Islet of Langerhans (tissue), 1 donor: ENCODE measurements at regions not wholly inside any gene's neighbourhood (a gene's known extent, or its start where the extent isn't known, plus 50 kb on each side); places are given as distances from the start of the nearest gene placed in this dataset.

Experiments used
- FAIRE-seq: peaks from one replicate; lab custom pipeline; 2011; peaks lifted over from hg19 to GRCh38; lab: Jason Lieb, UNC

DNA sequence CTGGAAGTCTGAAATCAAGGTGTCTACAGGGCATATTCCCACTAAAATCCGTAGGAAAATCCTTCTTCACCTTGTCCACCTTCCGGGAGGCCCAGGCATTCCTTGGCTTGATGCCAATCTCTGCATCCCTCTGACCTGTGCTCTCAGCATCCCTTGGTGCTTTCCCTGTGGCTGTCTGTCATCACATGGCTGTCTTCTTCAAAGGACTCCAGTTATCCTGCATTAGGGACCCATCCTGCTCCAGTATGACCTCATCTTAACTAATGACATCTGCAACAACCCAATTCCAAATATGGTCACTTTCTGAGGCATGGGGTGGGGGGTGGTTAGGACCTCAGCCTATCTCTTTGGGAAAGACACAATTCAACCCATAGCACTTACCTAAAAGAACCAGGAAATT is 423.8 kb downstream of the IRS2 start:
- FAIRE-seq, result no peak

GRCh38 chr13:109361562-109362289 is 424.7 kb downstream of the IRS2 start:
- FAIRE-seq, result no peak

GRCh38 chr13:109357751-109358471 is 428.5 kb downstream of the IRS2 start:
- FAIRE-seq, result no peak

DNA sequence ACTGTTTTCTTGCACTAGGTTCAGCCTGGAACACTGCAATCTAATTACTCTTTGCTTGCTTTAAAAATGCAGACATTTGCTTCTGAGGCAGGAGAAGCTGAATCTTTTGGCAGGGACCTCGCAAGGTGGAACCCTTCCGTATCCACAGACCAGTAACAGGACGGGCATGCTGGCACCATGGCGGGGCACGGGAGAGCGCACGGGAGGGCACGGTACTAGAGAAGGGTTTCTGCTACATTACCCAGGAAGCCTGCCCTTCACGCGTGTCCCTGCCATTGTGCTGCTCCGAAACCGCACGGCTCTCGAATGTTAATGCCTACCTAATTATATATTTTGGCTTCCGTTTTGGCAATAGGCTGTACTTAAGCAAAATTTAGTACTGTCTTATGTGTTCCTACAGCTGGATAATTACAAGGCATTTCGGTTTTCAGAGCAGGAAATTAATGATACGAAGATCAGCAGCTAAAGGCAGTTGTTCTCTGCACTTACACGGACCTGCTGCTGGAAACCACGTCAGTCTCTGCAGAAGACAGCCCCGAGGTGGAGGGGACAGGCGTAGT is 430.4 kb downstream of the IRS2 start:
- no peak for FAIRE-seq

DNA sequence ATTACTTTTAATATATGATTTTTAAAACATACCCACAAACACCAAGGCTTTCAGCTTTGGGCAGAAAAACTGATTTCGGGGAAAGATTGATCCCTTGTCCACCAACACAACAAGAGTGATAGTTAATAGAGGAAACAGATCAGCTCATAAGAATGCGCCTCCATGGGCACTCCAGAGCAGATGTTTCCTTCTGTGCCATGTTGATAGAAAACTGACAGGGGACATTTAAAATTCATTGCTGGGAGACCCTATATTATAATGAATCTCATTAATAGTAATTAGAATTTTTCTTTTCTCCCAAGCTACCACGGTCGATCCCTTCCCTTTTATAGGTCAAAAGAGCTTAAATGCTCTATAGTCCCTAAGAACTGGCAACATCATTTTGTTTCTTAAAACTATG is 431.2 kb downstream of the IRS2 start:
- no peak for FAIRE-seq

- FAIRE-seq, result no peak
Measured at GRCh38 chr13:109351236-109351635, 435.1 kb downstream of the IRS2 start.

DNA sequence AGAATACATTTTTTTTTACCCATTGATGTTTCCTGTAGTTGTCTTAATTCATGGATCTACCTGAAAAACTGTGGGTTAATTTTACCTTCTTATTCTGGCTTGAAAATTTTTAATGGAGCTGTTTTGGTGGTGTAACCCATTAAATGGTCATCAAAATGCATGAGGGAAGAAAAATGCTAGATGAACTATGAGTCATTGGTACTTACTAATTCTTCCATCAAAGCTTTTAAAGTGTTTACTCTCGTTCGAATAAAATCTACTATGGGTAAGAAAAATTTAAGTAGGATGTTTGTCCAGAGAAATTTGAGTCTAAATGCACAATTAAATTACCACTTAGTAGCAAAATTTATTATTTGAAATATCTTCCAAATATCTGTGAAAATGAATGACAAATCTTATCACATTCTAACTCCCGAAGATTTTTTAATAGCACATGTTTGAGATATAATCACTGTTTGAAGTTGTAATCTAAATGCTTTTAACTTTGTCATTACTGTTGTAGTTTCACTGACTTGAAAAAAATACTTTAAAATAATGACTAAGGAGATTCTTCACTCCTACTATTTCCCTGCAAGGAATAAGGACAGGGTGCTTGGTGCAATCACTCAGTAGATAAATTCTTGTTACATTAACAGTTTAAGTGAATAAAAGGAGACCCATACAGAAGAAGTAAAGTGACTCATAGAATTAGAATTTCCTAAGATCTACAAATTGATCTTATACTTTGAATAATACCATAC is 437.7 kb downstream of the IRS2 start:
- FAIRE-seq, result no peak

DNA sequence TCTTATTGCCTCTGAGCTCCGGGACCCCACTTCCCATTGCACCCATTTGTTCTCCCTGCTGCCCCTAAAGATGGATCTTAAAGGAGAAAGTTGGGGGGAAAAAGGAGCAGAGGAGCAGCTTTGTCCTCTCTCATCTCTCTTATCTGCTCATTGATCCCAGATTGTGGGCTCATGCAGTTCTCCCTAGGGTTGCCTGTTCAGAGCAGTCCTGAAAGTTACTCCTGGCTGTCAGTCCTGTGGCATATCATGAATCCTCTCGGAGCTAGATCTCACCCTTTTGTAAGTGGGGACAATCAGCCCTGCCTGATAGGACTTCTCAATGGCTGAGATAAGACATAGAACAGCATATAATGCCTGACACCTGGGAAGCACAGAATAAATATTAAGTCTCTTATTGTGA is 440.3 kb downstream of the IRS2 start:
- no peak for FAIRE-seq

- no peak for FAIRE-seq
Measured at GRCh38 chr13:109345433-109345941, 440.9 kb downstream of the IRS2 start.

- FAIRE-seq, result no peak
Measured at GRCh38 chr13:109344552-109345157, 441.7 kb downstream of the IRS2 start.

- no peak for FAIRE-seq
Measured at GRCh38 chr13:109336730-109337129, 449.7 kb downstream of the IRS2 start.

- FAIRE-seq, result peak; percentile 21
Measured at GRCh38 chr13:109333893-109334651, 452.3 kb downstream of the IRS2 start.

- no peak for FAIRE-seq
Measured at GRCh38 chr13:109332506-109333499, 453.6 kb downstream of the IRS2 start.

GRCh38 chr13:109331898-109332297 is 454.5 kb downstream of the IRS2 start:
- FAIRE-seq, result peak; percentile 5

DNA sequence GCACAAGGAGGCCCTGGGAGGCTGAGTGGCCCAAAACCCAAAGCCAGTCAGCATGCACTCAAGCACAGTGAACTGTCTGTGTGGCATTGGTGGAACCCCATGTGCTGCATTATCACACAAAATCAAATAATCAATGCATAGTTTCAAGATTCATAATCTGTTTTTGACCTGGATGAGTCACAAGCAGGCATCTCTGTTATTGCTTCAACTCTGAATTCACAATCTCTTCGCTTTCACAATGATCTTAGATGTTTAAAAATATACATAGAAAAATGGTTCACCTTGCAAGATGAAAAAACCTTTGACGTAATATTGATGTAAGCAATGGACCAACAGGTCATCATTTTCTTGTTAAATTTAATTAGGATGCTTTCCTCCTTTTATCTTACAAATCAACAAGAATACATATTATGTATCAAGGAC is 455.4 kb downstream of the IRS2 start:
- FAIRE-seq, result peak; percentile 58

GRCh38 chr13:109330123-109330522 is 456.3 kb downstream of the IRS2 start:
- no peak for FAIRE-seq

DNA sequence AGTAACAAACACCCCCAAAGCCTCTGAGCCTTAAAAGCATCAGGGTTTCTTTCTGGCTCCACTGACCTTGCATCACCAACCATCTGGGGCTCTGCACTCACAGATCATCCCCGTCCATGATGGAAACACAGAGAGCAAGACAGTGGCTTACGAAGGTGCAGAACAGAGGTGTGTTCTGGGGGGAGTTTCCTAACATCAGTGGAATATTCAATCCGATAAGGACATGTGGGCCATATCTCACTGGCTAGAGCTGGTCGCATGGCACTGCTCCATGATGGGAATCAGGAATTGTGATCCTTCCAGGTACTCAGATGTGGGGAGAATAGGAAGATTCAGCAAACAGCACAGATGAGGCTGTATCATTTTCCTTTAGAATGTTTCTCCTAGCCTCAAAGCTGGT is 457.2 kb downstream of the IRS2 start:
- FAIRE-seq, result no peak

- FAIRE-seq, result no peak
Measured at GRCh38 chr13:109326601-109327000, 459.8 kb downstream of the IRS2 start.

DNA sequence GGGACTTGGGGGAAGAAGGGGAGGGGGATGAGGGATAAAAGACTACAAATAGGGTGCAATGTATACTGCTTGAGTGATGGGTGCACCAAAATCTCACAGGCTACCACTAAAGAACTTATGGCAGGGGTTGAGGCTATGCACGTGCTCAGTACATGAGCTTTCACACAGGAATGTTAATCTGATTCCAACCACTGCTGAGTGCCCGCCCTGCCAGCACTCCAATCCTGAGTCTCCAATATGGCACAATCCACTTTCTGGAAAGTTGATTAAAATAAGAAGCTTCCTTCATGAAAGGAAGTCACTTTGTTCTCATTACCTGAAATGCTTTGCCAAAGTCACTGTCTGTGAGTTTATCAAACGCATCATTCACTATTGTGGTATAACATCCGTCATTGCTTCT is 463.0 kb downstream of the IRS2 start:
- FAIRE-seq, result no peak

DNA sequence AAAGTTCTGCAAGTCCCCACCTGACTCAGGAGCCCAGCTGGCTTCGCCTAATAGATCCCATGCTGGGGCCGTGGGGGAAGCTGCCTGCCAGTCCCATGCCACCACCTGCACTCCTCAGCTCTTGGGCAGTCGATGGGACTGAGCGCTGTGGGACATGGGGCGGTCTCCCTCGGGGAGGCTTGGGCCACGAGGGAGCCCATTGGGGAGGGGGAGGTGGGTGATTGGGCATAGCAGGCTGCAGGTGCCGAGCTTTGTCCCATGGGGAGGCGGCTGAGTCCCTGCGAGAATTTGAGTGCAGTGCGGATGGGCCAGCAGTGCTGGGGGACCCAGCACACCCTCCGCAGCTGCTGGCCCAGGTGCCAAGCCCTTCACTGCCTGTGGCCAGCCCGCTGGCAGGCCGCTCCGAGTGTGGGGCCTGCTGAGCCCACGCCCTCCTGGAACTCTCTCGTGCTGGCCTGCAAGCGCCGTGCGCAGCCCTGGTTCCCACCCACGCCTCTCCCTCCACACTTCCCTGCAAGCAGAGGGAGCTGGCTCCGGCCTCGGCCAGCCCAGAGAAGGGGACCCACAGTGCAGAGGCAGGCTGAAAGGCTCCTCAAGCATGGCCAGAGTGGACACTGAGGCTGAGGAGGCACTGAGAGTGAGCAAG is 467.3 kb downstream of the IRS2 start:
- FAIRE-seq, result no peak
